IPS-18c (cell line): ENCODE measurements at regions not wholly inside any gene's neighbourhood (a gene's known extent, or its start where the extent isn't known, plus 50 kb on each side); places are given as distances from the start of the nearest gene placed in this dataset.
"Not testable (repeated sequence)": the region's sequence is repeated elsewhere in the genome, so short reads cannot be mapped to it uniquely, and the experiment has no call there.

Experiments
- H3K4me3 ChIP-seq: 2 replicates; pipeline ENCODE4 v1.7.0; 2013; ENCODE audit warnings: low read depth, mild to moderate bottlenecking, low read length, moderate library complexity; ENCODE audit not compliant: insufficient read depth
- H3K9me3 ChIP-seq: one replicate; pipeline ENCODE4 v1.6.1; 2013; ENCODE audit warnings: mild to moderate bottlenecking, low read length, moderate library complexity; ENCODE audit not compliant: control insufficient read depth, insufficient read depth

DNA sequence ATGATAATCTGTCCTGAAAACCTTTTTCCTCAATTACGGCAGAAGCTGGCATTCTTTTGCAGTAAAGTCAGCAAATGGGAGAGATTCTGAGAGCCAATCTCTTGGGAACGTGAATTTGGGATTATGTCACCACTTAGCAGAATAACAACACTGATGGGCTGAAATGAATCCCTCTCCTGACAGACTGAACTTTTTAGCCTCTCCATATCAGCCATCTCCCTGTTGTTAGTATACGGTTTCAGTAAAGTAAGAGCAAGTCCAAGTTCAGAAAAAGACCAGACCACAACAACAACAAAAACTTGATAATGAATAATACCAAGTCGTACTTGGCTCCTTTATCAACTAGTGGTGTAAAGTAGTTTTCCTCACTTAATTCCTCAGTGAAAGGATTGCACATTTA is 1048.8 kb downstream of the GATA3 start:
- H3K9me3 ChIP-seq = no peaks in the 10 kb centered on the region

GRCh38 chr10:9111976-9112375 is 1057.5 kb downstream of the GATA3 start:
- no peaks in the 10 kb centered on the region for H3K9me3 ChIP-seq
- H3K4me3 ChIP-seq = no peak overlapping the region

More for the DNA sequence above, 1048.8 kb downstream of the GATA3 start:
- H3K4me3 ChIP-seq = no peak overlapping the region

DNA sequence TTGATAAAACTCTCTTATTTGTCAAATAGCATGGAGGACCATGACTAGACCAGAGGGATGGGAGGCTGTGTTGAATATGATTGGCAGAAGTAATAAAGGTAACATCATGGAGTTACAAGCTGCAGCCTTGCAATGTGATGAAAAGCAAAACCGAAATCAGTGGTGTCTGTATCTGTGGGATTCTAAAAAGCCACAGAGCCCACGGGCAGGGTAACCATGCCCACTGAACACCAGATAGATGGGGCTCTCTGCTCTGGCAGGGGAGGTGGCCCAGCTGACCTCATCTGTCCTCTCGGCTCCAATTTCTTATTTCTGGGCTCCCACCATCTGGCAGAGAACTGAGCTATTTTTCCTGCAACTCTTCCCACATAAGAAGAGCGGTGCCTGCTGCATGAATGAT is 1072.2 kb downstream of the GATA3 start:
- Histone ChIP-seq H3K4me3 (no peak overlapping the region), H3K9me3 (no peaks in the 10 kb centered on the region)

DNA sequence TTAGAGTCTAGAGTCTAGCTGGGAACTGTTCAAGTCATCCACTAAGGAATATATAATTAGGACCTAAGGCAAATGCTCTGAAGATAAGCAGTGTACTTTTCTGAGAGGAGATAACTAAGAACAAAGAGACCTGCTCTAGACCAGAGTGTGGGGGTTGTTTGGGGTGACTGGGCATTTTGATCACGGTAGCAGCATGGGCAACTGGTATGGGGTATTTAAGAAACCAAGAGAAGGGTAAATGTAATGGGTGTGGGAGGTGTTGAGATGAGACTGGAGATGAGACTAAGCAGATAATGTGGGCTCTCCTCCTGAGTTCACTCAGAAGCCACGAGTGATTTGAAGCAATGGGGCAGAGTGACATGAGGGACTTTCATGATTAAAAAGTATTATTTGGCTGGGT is 1082.9 kb downstream of the GATA3 start:
- H3K9me3 ChIP-seq = no peaks in the 10 kb centered on the region
- no peak overlapping the region for H3K4me3 ChIP-seq

GRCh38 chr10:9138829-9139228 is 1084.3 kb downstream of the GATA3 start:
- not testable (repeated sequence) for H3K4me3 ChIP-seq, H3K9me3 ChIP-seq

- Histone ChIP-seq H3K4me3 (no peak overlapping the region), H3K9me3 (no peaks in the 10 kb centered on the region)
Observed at GRCh38 chr10:9140373-9140772, 1085.9 kb downstream of the GATA3 start.

GRCh38 chr10:9147475-9147874 is 1093.0 kb downstream of the GATA3 start:
- H3K4me3 ChIP-seq = no peak overlapping the region
- no peaks in the 10 kb centered on the region for H3K9me3 ChIP-seq

DNA sequence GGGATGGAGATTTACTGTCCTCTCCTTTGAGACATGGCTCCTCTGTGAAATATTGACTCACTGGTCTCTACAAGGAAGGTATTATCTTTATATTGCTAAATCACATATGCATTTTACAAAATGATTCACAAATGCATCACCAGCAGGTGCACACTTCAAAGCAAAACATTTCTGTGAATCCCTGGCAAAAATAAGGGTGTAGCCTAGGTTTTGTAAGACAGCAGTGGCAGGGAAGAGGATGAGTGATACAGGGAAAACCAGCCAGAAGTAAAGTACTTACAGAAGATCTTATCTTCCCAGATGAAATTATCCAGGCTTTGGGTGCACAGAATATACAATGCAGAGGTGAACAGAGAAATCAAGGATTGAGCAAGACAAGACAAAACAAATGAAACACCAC is 1094.6 kb downstream of the GATA3 start:
- H3K9me3 ChIP-seq = no peaks in the 10 kb centered on the region
- H3K4me3 ChIP-seq = no peak overlapping the region

DNA sequence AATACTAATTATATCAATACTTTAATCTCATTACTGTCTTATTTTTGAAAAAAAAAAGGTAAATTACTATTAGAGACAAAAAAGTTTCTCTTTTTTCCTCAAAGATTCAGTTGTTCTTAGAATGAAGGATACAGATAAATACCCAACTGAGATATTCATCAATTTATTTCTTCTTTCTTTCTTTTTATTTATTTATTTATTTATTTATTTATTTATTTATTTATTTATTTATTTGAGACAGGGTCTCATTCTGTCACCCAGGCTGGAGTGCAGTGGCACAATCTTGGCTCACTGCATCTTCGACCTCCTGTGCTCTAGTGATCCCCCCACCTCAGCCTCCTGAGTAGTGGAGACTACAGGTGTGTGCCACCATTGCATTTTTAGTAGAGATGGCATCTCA is 1098.6 kb downstream of the GATA3 start:
- not testable (repeated sequence) for H3K4me3 ChIP-seq, H3K9me3 ChIP-seq

- no peak overlapping the region for H3K4me3 ChIP-seq
- peaks cover 3% of the 10 kb centered on the region for H3K9me3 ChIP-seq
Observed at GRCh38 chr10:9157656-9158055, 1103.2 kb downstream of the GATA3 start.

- H3K9me3 ChIP-seq = peaks cover 3% of the 10 kb centered on the region
- no peak overlapping the region for H3K4me3 ChIP-seq
Observed at GRCh38 chr10:9158675-9159074, 1104.2 kb downstream of the GATA3 start.

- Histone ChIP-seq H3K9me3 (peaks cover 3% of the 10 kb centered on the region), H3K4me3 (no peak overlapping the region)
Observed at GRCh38 chr10:9160275-9160674, 1105.8 kb downstream of the GATA3 start.

GRCh38 chr10:9163699-9164098 is 1109.2 kb downstream of the GATA3 start:
- Histone ChIP-seq H3K9me3 (peaks cover 3% of the 10 kb centered on the region), H3K4me3 (no peak overlapping the region)

DNA sequence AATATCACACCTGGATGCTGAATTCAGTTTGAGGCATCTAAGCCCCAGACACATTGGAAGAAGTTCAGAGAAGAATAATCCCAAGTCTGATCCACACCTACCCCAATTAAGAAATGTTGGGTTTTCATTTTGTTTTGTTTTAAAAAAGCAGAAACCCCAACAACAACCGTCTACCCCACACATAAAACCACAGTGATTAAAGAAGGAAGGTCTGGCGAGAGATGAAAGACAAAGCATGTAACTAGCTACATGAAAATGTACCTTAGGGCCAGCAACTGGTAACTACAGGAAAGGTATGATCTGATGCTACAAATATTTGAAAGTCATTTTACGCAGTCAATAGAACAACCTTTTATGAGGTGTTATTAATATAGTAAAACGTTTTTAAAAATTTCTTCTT is 1112.3 kb downstream of the GATA3 start:
- Histone ChIP-seq H3K9me3 (no peaks in the 10 kb centered on the region), H3K4me3 (no peak overlapping the region)

GRCh38 chr10:9172276-9172675 is 1117.8 kb downstream of the GATA3 start:
- H3K9me3 ChIP-seq = no peaks in the 10 kb centered on the region
- H3K4me3 ChIP-seq = no peak overlapping the region

DNA sequence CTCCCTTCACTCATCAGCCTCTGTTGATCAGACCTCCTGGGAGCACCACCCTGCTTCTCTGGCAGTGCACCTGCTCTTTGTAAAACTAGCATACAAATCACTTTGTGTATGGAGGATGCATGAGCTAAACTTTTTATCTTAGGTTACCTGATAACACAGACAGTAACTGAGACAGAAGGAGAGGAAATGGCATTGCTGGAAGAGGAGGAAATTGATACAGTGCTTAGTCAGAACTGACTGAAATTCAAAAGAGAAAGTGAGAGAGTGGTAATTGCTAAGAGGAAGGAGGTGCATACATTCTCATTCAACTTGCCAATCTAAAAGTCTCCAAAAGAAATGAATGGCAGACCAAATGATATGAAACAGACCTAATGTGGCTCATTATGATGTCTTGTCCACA is 1120.7 kb downstream of the GATA3 start:
- H3K4me3 ChIP-seq = no peak overlapping the region
- H3K9me3 ChIP-seq = no peaks in the 10 kb centered on the region

DNA sequence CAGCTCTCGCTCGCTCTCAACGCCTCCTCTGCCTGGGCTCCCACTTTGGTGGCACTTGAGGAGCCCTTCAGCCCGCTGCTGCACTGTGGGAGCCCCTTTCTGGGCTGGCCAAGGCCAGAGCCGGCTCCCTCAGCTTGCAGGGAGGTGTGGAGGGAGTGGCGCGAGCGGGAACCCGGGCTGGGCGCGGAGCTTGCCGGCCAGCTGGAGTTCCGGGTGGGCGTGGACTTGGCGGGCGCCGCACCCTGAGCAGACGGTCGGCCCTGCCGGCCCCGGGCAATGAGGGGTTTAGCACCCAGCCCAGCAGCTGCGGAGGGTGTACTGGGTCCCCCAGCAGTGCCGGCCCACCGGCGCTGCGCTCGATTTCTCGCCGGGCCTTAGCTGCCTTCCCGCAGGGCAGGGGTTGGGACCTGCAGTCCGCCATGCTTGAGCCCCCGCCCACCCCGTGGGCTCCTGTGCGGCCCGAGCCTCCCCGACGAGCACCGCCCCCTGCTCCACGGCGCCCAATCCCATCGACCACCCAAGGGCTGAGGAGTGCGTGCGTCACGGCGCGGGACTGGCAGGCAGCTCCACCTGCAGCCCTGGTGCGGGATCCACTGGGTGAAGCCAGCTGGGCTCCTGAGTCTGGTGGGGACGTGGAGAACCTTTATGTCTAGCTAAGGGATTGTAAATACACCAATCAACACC is 1128.9 kb downstream of the GATA3 start:
- not testable (repeated sequence) for H3K9me3 ChIP-seq, H3K4me3 ChIP-seq

- Histone ChIP-seq H3K9me3 (no peaks in the 10 kb centered on the region), H3K4me3 (no peak overlapping the region)
Observed at GRCh38 chr10:9188022-9188810, 1133.7 kb downstream of the GATA3 start.

- H3K9me3 ChIP-seq = no peaks in the 10 kb centered on the region
- H3K4me3 ChIP-seq = no peak overlapping the region
Observed at GRCh38 chr10:9189448-9189847, 1135.0 kb downstream of the GATA3 start.
